ENCODE measurements at regions not wholly inside any gene's neighbourhood (a gene's known extent, or its start where the extent isn't known, plus 50 kb on each side); places are given as distances from the start of the nearest gene placed in this dataset.

DNA sequence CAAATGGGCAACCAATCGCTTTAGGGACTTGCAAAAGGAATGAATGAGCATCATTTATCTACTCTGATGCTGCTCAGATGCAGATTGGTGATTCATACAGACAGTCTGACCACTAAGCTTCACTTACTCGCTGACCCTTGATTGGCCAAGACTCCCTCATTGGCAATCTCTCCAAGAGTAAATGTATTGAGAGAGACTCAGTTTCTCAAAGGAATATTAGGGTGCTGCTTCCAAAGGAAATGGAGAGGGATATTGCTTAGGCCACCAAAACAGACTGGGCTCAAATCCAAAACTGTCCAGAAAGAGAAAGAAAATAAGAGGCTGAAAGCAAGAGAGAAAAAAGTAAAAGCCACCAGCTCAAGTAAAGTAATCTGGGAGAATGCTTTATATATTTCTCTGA lies 785.2 kb downstream of the GALC start:
- no peak overlapping the region for H3K4me3 ChIP-seq (ENCODE audit: low read depth, low read length)
- no peak for TF ChIP-seq MYC (IDR thresholded peaks at IDR 0.05; ENCODE audit: low read depth, low read length)
- TF ChIP-seq, protein P1, sequence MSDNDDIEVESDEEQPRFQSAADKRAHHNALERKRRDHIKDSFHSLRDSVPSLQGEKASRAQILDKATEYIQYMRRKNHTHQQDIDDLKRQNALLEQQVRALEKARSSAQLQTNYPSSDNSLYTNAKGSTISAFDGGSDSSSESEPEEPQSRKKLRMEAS (IDR thresholded peaks at IDR 0.05; ENCODE audit: low read depth, low read length), result no peak
- TF ChIP-seq, protein P2, sequence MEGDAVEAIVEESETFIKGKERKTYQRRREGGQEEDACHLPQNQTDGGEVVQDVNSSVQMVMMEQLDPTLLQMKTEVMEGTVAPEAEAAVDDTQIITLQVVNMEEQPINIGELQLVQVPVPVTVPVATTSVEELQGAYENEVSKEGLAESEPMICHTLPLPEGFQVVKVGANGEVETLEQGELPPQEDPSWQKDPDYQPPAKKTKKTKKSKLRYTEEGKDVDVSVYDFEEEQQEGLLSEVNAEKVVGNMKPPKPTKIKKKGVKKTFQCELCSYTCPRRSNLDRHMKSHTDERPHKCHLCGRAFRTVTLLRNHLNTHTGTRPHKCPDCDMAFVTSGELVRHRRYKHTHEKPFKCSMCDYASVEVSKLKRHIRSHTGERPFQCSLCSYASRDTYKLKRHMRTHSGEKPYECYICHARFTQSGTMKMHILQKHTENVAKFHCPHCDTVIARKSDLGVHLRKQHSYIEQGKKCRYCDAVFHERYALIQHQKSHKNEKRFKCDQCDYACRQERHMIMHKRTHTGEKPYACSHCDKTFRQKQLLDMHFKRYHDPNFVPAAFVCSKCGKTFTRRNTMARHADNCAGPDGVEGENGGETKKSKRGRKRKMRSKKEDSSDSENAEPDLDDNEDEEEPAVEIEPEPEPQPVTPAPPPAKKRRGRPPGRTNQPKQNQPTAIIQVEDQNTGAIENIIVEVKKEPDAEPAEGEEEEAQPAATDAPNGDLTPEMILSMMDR (IDR thresholded peaks at IDR 0.05; ENCODE audit: low read depth, low read length), result no peak
- TF ChIP-seq POLR2A (IDR thresholded peaks at IDR 0.05; ENCODE audit: extremely low read depth, insufficient read length), result no peak
- no peak for DNase-seq (ENCODE audit: low read depth)

DNA sequence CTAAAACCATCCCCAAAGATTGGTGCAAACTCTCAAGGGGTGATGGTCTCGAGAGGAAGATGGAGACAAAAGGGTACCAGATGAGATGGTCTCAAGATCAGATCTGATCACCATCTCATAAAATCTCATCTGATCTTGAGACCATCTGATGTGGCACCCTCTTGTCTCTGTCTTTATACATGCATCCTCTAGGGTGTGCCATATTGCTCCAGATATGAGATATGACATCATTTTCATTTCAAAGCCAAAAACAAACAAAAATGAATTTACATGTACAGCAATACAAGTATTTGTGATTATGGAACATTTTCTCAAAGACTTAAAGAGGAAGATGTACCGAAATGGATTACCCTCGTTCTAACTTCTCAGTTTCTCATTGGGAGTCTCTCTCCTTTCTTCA lies 787.2 kb downstream of the GALC start:
- DNase-seq (ENCODE audit: low read depth), result no peak
- TF ChIP-seq, protein P2 (IDR thresholded peaks at IDR 0.05; ENCODE audit: low read depth, low read length), result no peak
- TF ChIP-seq MYC (IDR thresholded peaks at IDR 0.05; ENCODE audit: low read depth, low read length), result no peak
- TF ChIP-seq, protein P1 (IDR thresholded peaks at IDR 0.05; ENCODE audit: low read depth, low read length), result no peak
- TF ChIP-seq POLR2A (IDR thresholded peaks at IDR 0.05; ENCODE audit: extremely low read depth, insufficient read length), result no peak
- H3K4me3 ChIP-seq (ENCODE audit: low read depth, low read length), result no peak overlapping the region

DNA sequence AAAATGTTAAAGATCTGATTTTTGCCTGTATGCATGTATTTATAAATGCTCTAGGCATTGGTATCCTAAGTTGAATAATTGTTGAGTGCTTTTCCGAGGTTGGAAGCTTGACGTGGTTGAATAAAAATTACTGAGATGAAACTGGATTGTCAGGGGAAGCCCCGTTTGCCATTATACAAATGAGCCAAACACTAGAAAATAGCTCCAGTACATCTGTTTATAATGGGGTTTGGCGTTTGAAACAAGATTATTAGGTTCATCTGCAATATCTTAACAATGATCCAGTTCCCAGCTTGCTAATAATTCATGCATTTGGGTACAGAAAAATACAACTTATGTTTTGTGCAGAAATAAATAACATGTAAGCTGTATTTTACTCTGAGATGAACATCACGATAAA lies 789.6 kb downstream of the GALC start:
- H3K4me3 ChIP-seq (ENCODE audit: low read depth, low read length), result no peak overlapping the region
- TF ChIP-seq MYC (IDR thresholded peaks at IDR 0.05; ENCODE audit: low read depth, low read length) (no peak), POLR2A (IDR thresholded peaks at IDR 0.05; ENCODE audit: extremely low read depth, insufficient read length) (no peak)
- no peak for DNase-seq (ENCODE audit: low read depth)

DNA sequence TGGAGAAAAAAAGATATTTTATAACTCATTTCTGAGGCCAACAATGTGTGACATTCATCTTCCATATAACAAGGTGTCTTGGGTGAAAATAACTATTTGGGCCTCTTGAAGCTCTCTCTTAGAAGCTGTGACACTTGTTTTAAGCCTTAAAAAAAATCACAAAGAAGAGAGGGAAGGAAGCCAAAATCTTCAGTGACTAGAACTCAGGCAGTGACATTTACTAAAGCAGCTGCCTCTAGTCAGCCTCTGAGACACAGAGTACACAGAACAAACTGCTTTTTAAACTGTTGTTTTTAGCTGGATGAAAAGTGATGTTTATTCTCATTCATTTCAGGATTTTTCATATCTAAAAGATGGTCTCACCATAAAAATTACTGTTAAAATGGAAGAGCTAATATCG lies 793.6 kb downstream of the GALC start:
- DNase-seq (ENCODE audit: low read depth), result no peak
- H3K4me3 ChIP-seq (ENCODE audit: low read depth, low read length), result no peak overlapping the region
- TF ChIP-seq, protein P1 (IDR thresholded peaks at IDR 0.05; ENCODE audit: low read depth, low read length), result no peak
- TF ChIP-seq MYC (IDR thresholded peaks at IDR 0.05; ENCODE audit: low read depth, low read length) (no peak), POLR2A (IDR thresholded peaks at IDR 0.05; ENCODE audit: extremely low read depth, insufficient read length) (no peak)
- TF ChIP-seq, protein P2 (IDR thresholded peaks at IDR 0.05; ENCODE audit: low read depth, low read length), result no peak

DNA sequence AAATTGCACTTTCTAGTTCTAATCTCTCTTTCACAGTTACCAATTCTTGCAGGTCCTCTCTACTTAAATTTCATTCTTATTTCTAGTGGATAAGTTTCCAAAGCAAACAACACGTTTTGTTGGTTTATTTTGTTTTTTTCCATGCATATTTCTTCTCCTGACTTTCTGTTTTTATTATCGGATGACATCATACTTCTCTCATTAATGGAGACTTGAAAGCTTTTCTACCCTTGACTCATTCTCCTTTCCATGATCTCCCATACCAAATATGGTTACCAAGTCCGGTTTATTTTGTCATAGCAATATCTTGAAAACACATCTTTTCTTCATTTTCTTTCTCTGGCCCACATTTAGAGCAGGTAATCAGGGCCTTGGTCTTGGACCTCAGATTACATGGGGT lies 796.5 kb downstream of the GALC start:
- no peak for DNase-seq (ENCODE audit: low read depth)
- no peak overlapping the region for H3K4me3 ChIP-seq (ENCODE audit: low read depth, low read length)
- TF ChIP-seq, protein P1 (IDR thresholded peaks at IDR 0.05; ENCODE audit: low read depth, low read length), result no peak
- TF ChIP-seq POLR2A (IDR thresholded peaks at IDR 0.05; ENCODE audit: extremely low read depth, insufficient read length), result no peak
- no peak for TF ChIP-seq MYC (IDR thresholded peaks at IDR 0.05; ENCODE audit: low read depth, low read length)
- TF ChIP-seq, protein P2 (IDR thresholded peaks at IDR 0.05; ENCODE audit: low read depth, low read length), result no peak

DNA sequence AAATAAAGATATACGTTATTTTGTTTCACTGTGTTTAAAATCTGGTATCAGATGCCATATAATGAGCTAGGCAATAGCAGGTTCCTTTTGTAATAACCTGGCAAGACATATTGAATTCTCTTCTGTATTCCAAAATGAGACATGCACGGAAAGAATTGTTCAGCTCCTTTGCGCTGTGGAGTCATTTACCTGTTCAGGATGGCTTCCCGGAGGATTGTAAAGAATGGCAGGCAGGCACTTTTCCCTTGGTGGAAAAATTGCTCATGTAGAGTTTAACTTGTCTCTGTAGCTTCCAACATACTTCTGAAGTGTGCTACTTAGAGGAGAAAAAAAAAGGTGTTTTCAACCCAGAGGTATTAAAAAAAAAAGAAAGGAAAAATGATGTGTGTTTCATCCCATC lies 805.2 kb downstream of the GALC start:
- no peak for DNase-seq (ENCODE audit: low read depth)
- H3K4me3 ChIP-seq (ENCODE audit: low read depth, low read length), result no peak overlapping the region
- TF ChIP-seq, protein P1 (IDR thresholded peaks at IDR 0.05; ENCODE audit: low read depth, low read length), result no peak
- TF ChIP-seq MYC (IDR thresholded peaks at IDR 0.05; ENCODE audit: low read depth, low read length), result no peak
- TF ChIP-seq POLR2A (IDR thresholded peaks at IDR 0.05; ENCODE audit: extremely low read depth, insufficient read length), result no peak
- TF ChIP-seq, protein P2 (IDR thresholded peaks at IDR 0.05; ENCODE audit: low read depth, low read length), result no peak

All from NB4 (cell line).